Right lobe of liver (tissue), 4 donors: ENCODE measurements at regions not wholly inside any gene's neighbourhood (a gene's known extent, or its start where the extent isn't known, plus 50 kb on each side); places are given as distances from the start of the nearest gene placed in this dataset.

Experiments used
- CTCF ChIP-seq, 4 donors: fragments of 200-600 bp in 3 of 4; fragments of 450-650 bp in 1 of 4; IDR thresholded peaks; one replicate each; pipeline versions ENCODE4 v1.5.1 to v1.8.0; 2016 to 2022; ENCODE audit warnings: antibody characterized with exemption in 4 of 4, mild to moderate bottlenecking in 2 of 4
- POLR2A ChIP-seq: fragments of 450-650 bp; IDR thresholded peaks from one replicate; pipeline ENCODE4 v1.6.1; 2017; ENCODE audit warnings: antibody characterized with exemption, mild to moderate bottlenecking
- donor health status: DM: no; HTN: no; CAD: no.
- donor health status: DM: no; HTN: no; CAD: no.
- donor health status: DM: no; HTN: yes; CAD: no.

- TF ChIP-seq CTCF (IDR thresholded peaks at IDR 0.05) (peak; percentile 17 to 62 (median 52)), POLR2A (no peak)
Observed at GRCh38 chr19:31548941-31549340, 199.7 kb upstream of the TSHZ3 start.
